ENCODE measurements at regions not wholly inside any gene's neighbourhood (a gene's known extent, or its start where the extent isn't known, plus 50 kb on each side); places are given as distances from the start of the nearest gene placed in this dataset.

- no peaks in the 10 kb centered on the region for H3K36me3 ChIP-seq (ENCODE audit: low read depth, missing control alignments)
- no peak overlapping the region for H3K27ac ChIP-seq
- H3K4me1 ChIP-seq, result no peaks in the 10 kb centered on the region
- DNase-seq, result no peak
- H3K27me3 ChIP-seq, result no peaks in the 10 kb centered on the region
- no peaks in the 10 kb centered on the region for H3K9me3 ChIP-seq
- no peak overlapping the region for H3K4me3 ChIP-seq
- 0 to 57% methylated on average over 1 of the region's 1 CpG for WGBS, 2 donors
- TF ChIP-seq POLR2A (IDR thresholded peaks at IDR 0.05), result no peak
- no peak for TF ChIP-seq CTCF (IDR thresholded peaks at IDR 0.05)
- intact Hi-C loops (cut with DNase I; ENCODE audit: low total_unique reads), result no loop called here
Measured at GRCh38 chr13:60945396-60945795, 470.3 kb downstream of the PCDH20 start.

- no peaks in the 10 kb centered on the region for H3K27me3 ChIP-seq
- no peaks in the 10 kb centered on the region for H3K4me1 ChIP-seq
- 58 to 93% methylated on average over 1 of the region's 1 CpG for WGBS, 2 donors
- H3K27ac ChIP-seq, result no peak overlapping the region
- TF ChIP-seq POLR2A (IDR thresholded peaks at IDR 0.05), result no peak
- no peak for TF ChIP-seq CTCF (IDR thresholded peaks at IDR 0.05)
- H3K36me3 ChIP-seq (ENCODE audit: low read depth, missing control alignments), result no peaks in the 10 kb centered on the region
- intact Hi-C loops (cut with DNase I; ENCODE audit: low total_unique reads), result no loop called here
- H3K4me3 ChIP-seq, result no peak overlapping the region
- no peaks in the 10 kb centered on the region for H3K9me3 ChIP-seq
- DNase-seq, result no peak
Measured at GRCh38 chr13:60944863-60945262, 470.8 kb downstream of the PCDH20 start.

GRCh38 chr13:60944016-60944415, 471.6 kb downstream of the PCDH20 start:
- WGBS, 2 donors, result 94% methylated on average over 1 of the region's 1 CpG
- Histone ChIP-seq H3K9me3 (no peaks in the 10 kb centered on the region), H3K4me3 (no peak overlapping the region), H3K27ac (no peak overlapping the region), H3K36me3 (ENCODE audit: low read depth, missing control alignments) (no peaks in the 10 kb centered on the region), H3K27me3 (no peaks in the 10 kb centered on the region), H3K4me1 (no peaks in the 10 kb centered on the region)
- TF ChIP-seq POLR2A (IDR thresholded peaks at IDR 0.05), result no peak
- no peak for TF ChIP-seq CTCF (IDR thresholded peaks at IDR 0.05)
- DNase-seq, result no peak
- intact Hi-C loops (cut with DNase I; ENCODE audit: low total_unique reads), result no loop called here

- DNase-seq, result no peak
- Histone ChIP-seq H3K4me3 (no peak overlapping the region), H3K36me3 (ENCODE audit: low read depth, missing control alignments) (no peaks in the 10 kb centered on the region), H3K4me1 (no peaks in the 10 kb centered on the region), H3K27me3 (no peaks in the 10 kb centered on the region), H3K27ac (no peak overlapping the region), H3K9me3 (no peaks in the 10 kb centered on the region)
- 63 to 92% methylated on average over 3 of the region's 3 CpGs for WGBS, 2 donors
- no peak for TF ChIP-seq CTCF (IDR thresholded peaks at IDR 0.05)
- no peak for TF ChIP-seq POLR2A (IDR thresholded peaks at IDR 0.05)
- intact Hi-C loops (cut with DNase I; ENCODE audit: low total_unique reads), result no loop called here
Measured at GRCh38 chr13:60936281-60936680, 479.4 kb downstream of the PCDH20 start.

- 48 to 89% methylated on average over 2 of the region's 2 CpGs for WGBS, 2 donors
- no peak for TF ChIP-seq CTCF (IDR thresholded peaks at IDR 0.05)
- TF ChIP-seq POLR2A (IDR thresholded peaks at IDR 0.05), result no peak
Measured at GRCh38 chr13:60933638-60934037, 482.0 kb downstream of the PCDH20 start.

More at GRCh38 chr13:60933638-60934037, 482.0 kb downstream of the PCDH20 start:
- Histone ChIP-seq H3K27ac (no peak overlapping the region), H3K4me3 (no peak overlapping the region), H3K27me3 (no peaks in the 10 kb centered on the region), H3K9me3 (no peaks in the 10 kb centered on the region), H3K4me1 (no peaks in the 10 kb centered on the region), H3K36me3 (ENCODE audit: low read depth, missing control alignments) (no peaks in the 10 kb centered on the region)
- intact Hi-C loops (cut with DNase I; ENCODE audit: low total_unique reads), result no loop called here
- no peak for DNase-seq
